C4-2B (cell line): ENCODE measurements at regions not wholly inside any gene's neighbourhood (a gene's known extent, or its start where the extent isn't known, plus 50 kb on each side); places are given as distances from the start of the nearest gene placed in this dataset.

Source experiments
- H3K27ac ChIP-seq: fragments of 450-650 bp; 2 replicates; pipeline ENCODE4 v1.5.1; 2017
- CTCF ChIP-seq: fragments of 450-650 bp; conservative IDR thresholded peaks from 2 replicates; pipeline ENCODE4 v1.5.1; 2017; ENCODE audit warnings: mild to moderate bottlenecking
- ZFX ChIP-seq: fragments of 450-650 bp; IDR thresholded peaks from 2 replicates; pipeline ENCODE4 v1.6.1; 2017

DNA sequence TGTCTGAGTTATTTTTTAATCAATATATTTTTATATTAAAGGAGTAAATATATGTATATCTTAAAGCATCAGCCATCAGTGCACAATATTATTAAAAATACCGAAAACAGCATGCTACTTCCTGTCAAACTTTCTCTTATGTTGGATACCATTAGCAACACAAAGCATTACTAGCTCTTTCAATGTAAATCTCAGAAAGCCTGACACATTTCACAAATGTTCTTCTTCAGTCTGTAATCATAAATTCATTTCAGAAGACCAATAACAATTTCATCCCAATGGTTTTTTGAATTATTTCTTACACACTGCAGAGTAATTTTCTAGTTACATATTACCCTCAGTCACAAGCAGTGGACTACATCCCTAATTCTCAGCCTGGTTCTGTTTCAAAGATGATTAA is 226.9 kb downstream of the LRRK2 start:
- no peak overlapping the region for H3K27ac ChIP-seq
- no peak for TF ChIP-seq CTCF
- TF ChIP-seq ZFX: no peak

GRCh38 chr12:40464121-40464520 is 228.1 kb upstream of the CNTN1 start:
- no peak overlapping the region for H3K27ac ChIP-seq
- TF ChIP-seq CTCF (no peak), ZFX (no peak)

- no peak overlapping the region for H3K27ac ChIP-seq
- no peak for TF ChIP-seq CTCF
- TF ChIP-seq ZFX: no peak
These were observed 222.5 kb upstream of the CNTN1 start for GRCh38 chr12:40469736-40470135.

GRCh38 chr12:40473962-40474361 is 218.3 kb upstream of the CNTN1 start:
- H3K27ac ChIP-seq: no peak overlapping the region
- TF ChIP-seq ZFX (no peak), CTCF (no peak)

GRCh38 chr12:40474630-40475029 is 217.6 kb upstream of the CNTN1 start:
- TF ChIP-seq ZFX (no peak), CTCF (no peak)
- no peak overlapping the region for H3K27ac ChIP-seq

GRCh38 chr12:40499856-40500255 is 192.4 kb upstream of the CNTN1 start:
- TF ChIP-seq CTCF: no peak
- H3K27ac ChIP-seq: no peak overlapping the region

DNA sequence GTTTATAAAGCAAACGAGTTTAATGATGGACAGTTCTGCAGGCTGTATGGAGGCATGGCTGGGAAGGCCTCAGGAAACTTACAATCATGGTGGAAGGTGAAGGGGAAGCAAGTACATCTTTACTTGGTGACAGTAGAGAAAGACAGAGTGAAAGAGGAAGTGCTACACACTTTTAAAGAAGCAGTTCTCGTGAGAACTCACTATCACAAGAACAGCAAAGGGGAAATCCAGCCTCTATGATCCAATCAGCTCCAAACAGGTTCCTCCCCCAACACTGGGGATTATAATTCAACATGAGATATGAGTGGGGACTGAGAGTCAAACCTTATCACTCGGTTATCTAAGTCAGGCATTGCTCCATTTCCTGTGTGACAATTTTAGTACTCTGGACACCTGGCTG is 189.9 kb upstream of the CNTN1 start:
- TF ChIP-seq ZFX (no peak), CTCF (no peak)
- H3K27ac ChIP-seq: no peak overlapping the region
